GM23338 (cell line): ENCODE measurements at regions not wholly inside any gene's neighbourhood (a gene's known extent, or its start where the extent isn't known, plus 50 kb on each side); places are given as distances from the start of the nearest gene placed in this dataset.

Experiments
- EZH2phosphoT487 ChIP-seq: fragments of 200-600 bp; sonication (generic); IDR thresholded peaks from one replicate; pipeline ENCODE4 v1.8.1; 2018; ENCODE audit warnings: antibody characterized with exemption; ENCODE audit not compliant: unreplicated experiment
- JUNB ChIP-seq: IDR thresholded peaks from one replicate; pipeline ENCODE4 v1.6.1; 2016; ENCODE audit warnings: antibody characterized with exemption; ENCODE audit not compliant: unreplicated experiment
- STAT1 ChIP-seq: IDR thresholded peaks from one replicate; pipeline ENCODE4 v1.6.1; 2016; ENCODE audit warnings: antibody characterized with exemption; ENCODE audit not compliant: unreplicated experiment
- ZNF114 ChIP-seq: fragments of 250-450 bp; sonication (Bioruptor Pico); IDR thresholded peaks from 2 replicates; pipeline ENCODE4 v1.5.0; 2020; ENCODE audit warnings: mild to moderate bottlenecking, moderate library complexity
- ZNF331 ChIP-seq: fragments of 250-450 bp; sonication (Bioruptor Pico); IDR thresholded peaks from 2 replicates; pipeline ENCODE4 v1.5.0; 2020; ENCODE audit warnings: low read depth, mild to moderate bottlenecking, moderate library complexity
- TF ChIP-seq, protein P1 (sequence below): fragments of 250-450 bp; sonication (Bioruptor Pico); IDR thresholded peaks from 2 replicates; pipeline ENCODE4 v1.5.0; 2020; ENCODE audit warnings: mild to moderate bottlenecking, moderate library complexity
- TF ChIP-seq, protein P2 (sequence below): IDR thresholded peaks from 2 replicates; pipeline ENCODE4 v1.6.1; 2016; ENCODE audit warnings: antibody characterized with exemption
- TF ChIP-seq, protein P3 (sequence below), 2 experiments: fragments of 200-600 bp in 1 of 2; sonication (generic) in 1 of 2; conservative IDR thresholded peaks; 2 replicates each; pipeline versions ENCODE4 v1.5.1 to v1.6.1; 2016 to 2017; ENCODE audit warnings: antibody characterized with exemption in 2 of 2, low read depth in 2 of 2, mild to moderate bottlenecking in 2 of 2, moderate library complexity in 1 of 2

DNA sequence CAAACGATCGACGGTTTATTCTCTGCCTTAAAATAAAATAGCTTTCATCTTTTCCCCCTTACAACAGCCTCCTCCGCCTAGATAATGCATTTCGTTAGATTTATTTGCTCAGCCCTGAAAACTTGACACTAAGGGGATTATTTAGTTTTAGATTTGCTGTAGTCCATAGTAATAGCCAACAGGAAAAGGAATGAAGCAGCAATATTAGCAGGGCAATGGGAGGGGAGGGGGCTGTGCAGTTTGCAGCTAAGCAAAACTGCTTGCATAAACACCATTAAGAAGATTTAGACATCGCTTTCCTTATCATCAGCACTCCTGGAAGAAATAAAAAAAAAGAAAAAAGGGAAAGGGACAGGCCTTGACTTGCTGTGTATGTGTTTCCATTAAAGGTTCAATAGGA, 286.5 kb upstream of the SOX14 start (continued):
- TF ChIP-seq, protein P1, sequence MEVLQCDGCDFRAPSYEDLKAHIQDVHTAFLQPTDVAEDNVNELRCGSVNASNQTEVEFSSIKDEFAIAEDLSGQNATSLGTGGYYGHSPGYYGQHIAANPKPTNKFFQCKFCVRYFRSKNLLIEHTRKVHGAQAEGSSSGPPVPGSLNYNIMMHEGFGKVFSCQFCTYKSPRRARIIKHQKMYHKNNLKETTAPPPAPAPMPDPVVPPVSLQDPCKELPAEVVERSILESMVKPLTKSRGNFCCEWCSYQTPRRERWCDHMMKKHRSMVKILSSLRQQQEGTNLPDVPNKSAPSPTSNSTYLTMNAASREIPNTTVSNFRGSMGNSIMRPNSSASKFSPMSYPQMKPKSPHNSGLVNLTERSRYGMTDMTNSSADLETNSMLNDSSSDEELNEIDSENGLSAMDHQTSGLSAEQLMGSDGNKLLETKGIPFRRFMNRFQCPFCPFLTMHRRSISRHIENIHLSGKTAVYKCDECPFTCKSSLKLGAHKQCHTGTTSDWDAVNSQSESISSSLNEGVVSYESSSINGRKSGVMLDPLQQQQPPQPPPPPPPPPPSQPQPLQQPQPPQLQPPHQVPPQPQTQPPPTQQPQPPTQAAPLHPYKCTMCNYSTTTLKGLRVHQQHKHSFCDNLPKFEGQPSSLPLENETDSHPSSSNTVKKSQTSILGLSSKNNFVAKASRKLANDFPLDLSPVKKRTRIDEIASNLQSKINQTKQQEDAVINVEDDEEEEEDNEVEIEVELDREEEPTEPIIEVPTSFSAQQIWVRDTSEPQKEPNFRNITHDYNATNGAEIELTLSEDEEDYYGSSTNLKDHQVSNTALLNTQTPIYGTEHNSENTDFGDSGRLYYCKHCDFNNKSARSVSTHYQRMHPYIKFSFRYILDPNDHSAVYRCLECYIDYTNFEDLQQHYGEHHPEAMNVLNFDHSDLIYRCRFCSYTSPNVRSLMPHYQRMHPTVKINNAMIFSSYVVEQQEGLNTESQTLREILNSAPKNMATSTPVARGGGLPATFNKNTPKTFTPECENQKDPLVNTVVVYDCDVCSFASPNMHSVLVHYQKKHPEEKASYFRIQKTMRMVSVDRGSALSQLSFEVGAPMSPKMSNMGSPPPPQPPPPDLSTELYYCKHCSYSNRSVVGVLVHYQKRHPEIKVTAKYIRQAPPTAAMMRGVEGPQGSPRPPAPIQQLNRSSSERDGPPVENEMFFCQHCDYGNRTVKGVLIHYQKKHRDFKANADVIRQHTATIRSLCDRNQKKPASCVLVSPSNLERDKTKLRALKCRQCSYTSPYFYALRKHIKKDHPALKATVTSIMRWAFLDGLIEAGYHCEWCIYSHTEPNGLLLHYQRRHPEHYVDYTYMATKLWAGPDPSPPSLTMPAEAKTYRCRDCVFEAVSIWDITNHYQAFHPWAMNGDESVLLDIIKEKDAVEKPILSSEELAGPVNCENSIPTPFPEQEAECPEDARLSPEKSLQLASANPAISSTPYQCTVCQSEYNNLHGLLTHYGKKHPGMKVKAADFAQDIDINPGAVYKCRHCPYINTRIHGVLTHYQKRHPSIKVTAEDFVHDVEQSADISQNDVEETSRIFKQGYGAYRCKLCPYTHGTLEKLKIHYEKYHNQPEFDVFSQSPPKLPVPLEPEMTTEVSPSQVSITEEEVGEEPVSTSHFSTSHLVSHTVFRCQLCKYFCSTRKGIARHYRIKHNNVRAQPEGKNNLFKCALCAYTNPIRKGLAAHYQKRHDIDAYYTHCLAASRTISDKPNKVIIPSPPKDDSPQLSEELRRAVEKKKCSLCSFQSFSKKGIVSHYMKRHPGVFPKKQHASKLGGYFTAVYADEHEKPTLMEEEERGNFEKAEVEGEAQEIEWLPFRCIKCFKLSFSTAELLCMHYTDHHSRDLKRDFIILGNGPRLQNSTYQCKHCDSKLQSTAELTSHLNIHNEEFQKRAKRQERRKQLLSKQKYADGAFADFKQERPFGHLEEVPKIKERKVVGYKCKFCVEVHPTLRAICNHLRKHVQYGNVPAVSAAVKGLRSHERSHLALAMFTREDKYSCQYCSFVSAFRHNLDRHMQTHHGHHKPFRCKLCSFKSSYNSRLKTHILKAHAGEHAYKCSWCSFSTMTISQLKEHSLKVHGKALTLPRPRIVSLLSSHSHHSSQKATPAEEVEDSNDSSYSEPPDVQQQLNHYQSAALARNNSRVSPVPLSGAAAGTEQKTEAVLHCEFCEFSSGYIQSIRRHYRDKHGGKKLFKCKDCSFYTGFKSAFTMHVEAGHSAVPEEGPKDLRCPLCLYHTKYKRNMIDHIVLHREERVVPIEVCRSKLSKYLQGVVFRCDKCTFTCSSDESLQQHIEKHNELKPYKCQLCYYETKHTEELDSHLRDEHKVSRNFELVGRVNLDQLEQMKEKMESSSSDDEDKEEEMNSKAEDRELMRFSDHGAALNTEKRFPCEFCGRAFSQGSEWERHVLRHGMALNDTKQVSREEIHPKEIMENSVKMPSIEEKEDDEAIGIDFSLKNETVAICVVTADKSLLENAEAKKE (CRISPR knock-in tag), result no peak
- no peak for TF ChIP-seq EZH2phosphoT487
- no peak for TF ChIP-seq JUNB
- no peak for TF ChIP-seq STAT1
- no peak for TF ChIP-seq ZNF331 (CRISPR knock-in tag)
- TF ChIP-seq, protein P2, sequence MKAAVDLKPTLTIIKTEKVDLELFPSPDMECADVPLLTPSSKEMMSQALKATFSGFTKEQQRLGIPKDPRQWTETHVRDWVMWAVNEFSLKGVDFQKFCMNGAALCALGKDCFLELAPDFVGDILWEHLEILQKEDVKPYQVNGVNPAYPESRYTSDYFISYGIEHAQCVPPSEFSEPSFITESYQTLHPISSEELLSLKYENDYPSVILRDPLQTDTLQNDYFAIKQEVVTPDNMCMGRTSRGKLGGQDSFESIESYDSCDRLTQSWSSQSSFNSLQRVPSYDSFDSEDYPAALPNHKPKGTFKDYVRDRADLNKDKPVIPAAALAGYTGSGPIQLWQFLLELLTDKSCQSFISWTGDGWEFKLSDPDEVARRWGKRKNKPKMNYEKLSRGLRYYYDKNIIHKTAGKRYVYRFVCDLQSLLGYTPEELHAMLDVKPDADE, result no peak
- TF ChIP-seq, protein P3, sequence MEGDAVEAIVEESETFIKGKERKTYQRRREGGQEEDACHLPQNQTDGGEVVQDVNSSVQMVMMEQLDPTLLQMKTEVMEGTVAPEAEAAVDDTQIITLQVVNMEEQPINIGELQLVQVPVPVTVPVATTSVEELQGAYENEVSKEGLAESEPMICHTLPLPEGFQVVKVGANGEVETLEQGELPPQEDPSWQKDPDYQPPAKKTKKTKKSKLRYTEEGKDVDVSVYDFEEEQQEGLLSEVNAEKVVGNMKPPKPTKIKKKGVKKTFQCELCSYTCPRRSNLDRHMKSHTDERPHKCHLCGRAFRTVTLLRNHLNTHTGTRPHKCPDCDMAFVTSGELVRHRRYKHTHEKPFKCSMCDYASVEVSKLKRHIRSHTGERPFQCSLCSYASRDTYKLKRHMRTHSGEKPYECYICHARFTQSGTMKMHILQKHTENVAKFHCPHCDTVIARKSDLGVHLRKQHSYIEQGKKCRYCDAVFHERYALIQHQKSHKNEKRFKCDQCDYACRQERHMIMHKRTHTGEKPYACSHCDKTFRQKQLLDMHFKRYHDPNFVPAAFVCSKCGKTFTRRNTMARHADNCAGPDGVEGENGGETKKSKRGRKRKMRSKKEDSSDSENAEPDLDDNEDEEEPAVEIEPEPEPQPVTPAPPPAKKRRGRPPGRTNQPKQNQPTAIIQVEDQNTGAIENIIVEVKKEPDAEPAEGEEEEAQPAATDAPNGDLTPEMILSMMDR (conservative IDR thresholded peaks at IDR 0.05; ENCODE audit: low read depth in 2 of 2), result no peak
- no peak for TF ChIP-seq ZNF114
